ENCODE measurements at regions not wholly inside any gene's neighbourhood (a gene's known extent, or its start where the extent isn't known, plus 50 kb on each side); places are given as distances from the start of the nearest gene placed in this dataset.

DNA sequence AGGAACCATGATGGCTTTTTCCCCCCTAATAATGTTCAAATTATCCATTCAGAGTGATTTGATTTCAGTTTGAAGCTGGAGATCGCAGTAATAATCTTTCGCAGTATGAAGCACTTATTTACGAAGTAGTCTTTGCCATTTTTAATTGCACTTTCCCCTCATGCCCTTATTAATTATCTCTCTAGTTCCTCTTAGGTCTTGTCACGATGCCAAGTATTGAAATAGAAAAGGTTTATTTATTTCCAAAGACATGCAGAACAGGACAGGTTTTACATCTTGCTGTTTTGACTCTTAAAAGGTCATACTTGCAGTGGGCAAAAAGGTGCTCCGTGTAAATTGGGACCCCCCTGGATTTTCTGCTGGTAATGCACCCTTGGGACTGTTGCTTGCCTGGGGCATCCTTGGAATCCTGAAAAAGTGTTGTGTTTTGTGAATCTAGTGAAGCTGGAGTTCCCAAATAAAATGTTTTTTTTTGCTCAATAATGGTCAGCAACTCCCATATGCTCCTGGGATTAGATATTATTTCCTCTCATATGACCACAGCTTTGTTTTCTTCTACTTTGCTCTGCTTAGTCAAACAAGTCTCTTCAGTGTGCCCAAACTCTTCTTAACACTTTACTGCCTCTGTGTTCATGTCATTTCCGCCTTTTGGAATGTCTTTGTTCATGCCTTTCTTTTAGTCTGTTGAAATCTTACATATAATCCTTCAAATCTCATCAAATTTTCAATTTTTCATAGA lies 278.3 kb downstream of the TMEM38B start:
- no peaks in the 10 kb centered on the region for H3K9me3 ChIP-seq (ENCODE audit: low read length)
- no peaks in the 10 kb centered on the region for H3K9me2 ChIP-seq (ENCODE audit: insufficient read depth, low read length)
- H3K79me2 ChIP-seq (ENCODE audit: insufficient read depth, low read depth, low read length): no peaks in the 10 kb centered on the region
- H3K36me3 ChIP-seq (ENCODE audit: insufficient read depth, low read length): no peaks in the 10 kb centered on the region
- no TSS peak for BruUV-seq (replicated peaks)
- H3K4me2 ChIP-seq (ENCODE audit: low read length): no peak overlapping the region
- CTCF ChIA-PET (ENCODE audit: unreplicated experiment): no interaction called here
- peaks cover 4% of the 10 kb centered on the region for H3K4me1 ChIP-seq (ENCODE audit: insufficient read depth, low read length, poor library complexity, severe bottlenecking)
- H3K4me3 ChIP-seq (ENCODE audit: low read depth, low read length, poor library complexity, severe bottlenecking): no peak overlapping the region
- POLR2A ChIA-PET: interaction anchor here (0.7 kb wide), 1 partner anchor 11 kb away, joined by 3 read pairs; no protein-coding TSS in a partner anchor
- intact Hi-C loops (cut with micrococcal nuclease; ENCODE audit: unreplicated experiment): no loop called here
- no peak for TF ChIP-seq EZH2phosphoT487 (IDR thresholded peaks at IDR 0.05; ENCODE audit: borderline replicate concordance, low read depth, low read length)
- TF ChIP-seq, protein P1, sequence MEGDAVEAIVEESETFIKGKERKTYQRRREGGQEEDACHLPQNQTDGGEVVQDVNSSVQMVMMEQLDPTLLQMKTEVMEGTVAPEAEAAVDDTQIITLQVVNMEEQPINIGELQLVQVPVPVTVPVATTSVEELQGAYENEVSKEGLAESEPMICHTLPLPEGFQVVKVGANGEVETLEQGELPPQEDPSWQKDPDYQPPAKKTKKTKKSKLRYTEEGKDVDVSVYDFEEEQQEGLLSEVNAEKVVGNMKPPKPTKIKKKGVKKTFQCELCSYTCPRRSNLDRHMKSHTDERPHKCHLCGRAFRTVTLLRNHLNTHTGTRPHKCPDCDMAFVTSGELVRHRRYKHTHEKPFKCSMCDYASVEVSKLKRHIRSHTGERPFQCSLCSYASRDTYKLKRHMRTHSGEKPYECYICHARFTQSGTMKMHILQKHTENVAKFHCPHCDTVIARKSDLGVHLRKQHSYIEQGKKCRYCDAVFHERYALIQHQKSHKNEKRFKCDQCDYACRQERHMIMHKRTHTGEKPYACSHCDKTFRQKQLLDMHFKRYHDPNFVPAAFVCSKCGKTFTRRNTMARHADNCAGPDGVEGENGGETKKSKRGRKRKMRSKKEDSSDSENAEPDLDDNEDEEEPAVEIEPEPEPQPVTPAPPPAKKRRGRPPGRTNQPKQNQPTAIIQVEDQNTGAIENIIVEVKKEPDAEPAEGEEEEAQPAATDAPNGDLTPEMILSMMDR (conservative IDR thresholded peaks at IDR 0.05; ENCODE audit: low read length): no peak
- no peak for DNase-seq (ENCODE audit: low spot score)
- no peaks in the 10 kb centered on the region for H4K20me1 ChIP-seq (ENCODE audit: insufficient read depth, low read length)
- no peak overlapping the region for H2AFZ ChIP-seq (ENCODE audit: low read length)
- no peak overlapping the region for H3K27ac ChIP-seq (ENCODE audit: low read depth, low read length, poor library complexity, severe bottlenecking)

DNA sequence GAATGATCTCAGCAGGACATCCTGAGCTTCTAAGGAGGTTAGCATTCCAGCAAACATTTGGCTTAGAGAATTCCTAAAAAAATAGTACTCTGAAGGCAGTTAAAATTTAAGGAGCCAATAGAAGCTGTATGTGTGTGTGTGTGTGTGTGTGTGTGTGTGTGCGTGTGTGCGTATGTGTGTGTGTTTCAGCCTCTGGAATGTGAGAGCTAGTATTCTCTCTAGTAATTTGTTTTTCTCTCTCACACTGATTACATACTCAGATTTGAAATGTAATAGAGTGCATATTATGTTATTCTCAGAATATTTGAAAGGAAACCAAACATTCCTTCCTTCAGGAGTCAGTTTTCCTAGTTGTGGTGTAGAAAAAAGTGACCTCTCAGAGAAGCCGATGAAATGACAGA lies 279.6 kb downstream of the TMEM38B start:
- no peaks in the 10 kb centered on the region for H3K79me2 ChIP-seq (ENCODE audit: insufficient read depth, low read depth, low read length)
- no TSS peak for BruUV-seq (replicated peaks)
- H4K20me1 ChIP-seq (ENCODE audit: insufficient read depth, low read length): no peaks in the 10 kb centered on the region
- H3K4me1 ChIP-seq (ENCODE audit: insufficient read depth, low read length, poor library complexity, severe bottlenecking): no peaks in the 10 kb centered on the region
- TF ChIP-seq EZH2phosphoT487 (IDR thresholded peaks at IDR 0.05; ENCODE audit: borderline replicate concordance, low read depth, low read length): no peak
- TF ChIP-seq, protein P1 (conservative IDR thresholded peaks at IDR 0.05; ENCODE audit: low read length): no peak
- DNase-seq (ENCODE audit: low spot score): no peak
- H3K4me3 ChIP-seq (ENCODE audit: low read depth, low read length, poor library complexity, severe bottlenecking): no peak overlapping the region
- no peaks in the 10 kb centered on the region for H3K36me3 ChIP-seq (ENCODE audit: insufficient read depth, low read length)
- no peaks in the 10 kb centered on the region for H3K9me2 ChIP-seq (ENCODE audit: insufficient read depth, low read length)
- no peak overlapping the region for H2AFZ ChIP-seq (ENCODE audit: low read length)
- H3K9me3 ChIP-seq (ENCODE audit: low read length): no peaks in the 10 kb centered on the region
- POLR2A ChIA-PET: interaction anchor here (0.7 kb wide), 1 partner anchor 121 kb away, joined by 3 read pairs; no protein-coding TSS in a partner anchor
- no peak overlapping the region for H3K27ac ChIP-seq (ENCODE audit: low read depth, low read length, poor library complexity, severe bottlenecking)
- intact Hi-C loops (cut with micrococcal nuclease; ENCODE audit: unreplicated experiment): no loop called here
- H3K4me2 ChIP-seq (ENCODE audit: low read length): no peak overlapping the region
- CTCF ChIA-PET (ENCODE audit: unreplicated experiment): no interaction called here

DNA sequence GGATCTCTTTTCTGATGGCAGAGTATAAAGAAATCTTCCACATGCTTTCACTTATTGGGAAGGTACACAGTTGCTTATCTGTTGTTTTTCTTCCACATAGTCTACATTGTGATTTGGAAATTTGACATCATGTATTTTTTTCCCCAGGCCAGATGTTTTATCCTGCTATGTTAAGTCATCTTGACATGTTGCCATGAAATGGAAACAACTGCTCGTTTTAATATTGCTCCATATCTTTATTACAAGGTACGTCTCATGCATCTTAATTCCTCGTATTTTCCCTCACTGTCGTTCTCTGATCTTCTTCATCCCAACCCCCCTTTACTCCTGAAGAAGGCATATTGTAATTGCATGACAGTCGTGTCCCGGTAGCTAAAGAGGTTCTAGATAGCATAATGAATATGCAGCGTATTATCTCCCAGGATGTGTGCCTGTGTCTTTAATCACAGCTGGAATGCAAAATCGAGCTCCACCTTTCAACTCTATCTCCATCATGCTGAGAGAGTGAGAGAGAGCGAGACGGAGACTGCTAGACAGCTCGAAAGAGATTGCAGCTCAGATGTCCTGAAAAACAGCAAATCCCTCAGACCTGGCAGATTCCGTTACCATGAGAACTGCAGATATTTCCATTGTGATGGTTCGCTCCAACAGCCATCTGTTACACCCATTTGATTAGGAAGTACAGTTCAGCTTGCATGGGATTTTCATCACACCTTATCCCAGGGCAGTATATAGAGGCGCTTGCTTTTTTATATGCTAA lies 281.7 kb downstream of the TMEM38B start:
- no peaks in the 10 kb centered on the region for H4K20me1 ChIP-seq (ENCODE audit: insufficient read depth, low read length)
- ChIA-PET POLR2A (no interaction called here), CTCF (ENCODE audit: unreplicated experiment) (no interaction called here)
- no peaks in the 10 kb centered on the region for H3K4me1 ChIP-seq (ENCODE audit: insufficient read depth, low read length, poor library complexity, severe bottlenecking)
- no peaks in the 10 kb centered on the region for H3K9me3 ChIP-seq (ENCODE audit: low read length)
- no peak for DNase-seq (ENCODE audit: low spot score)
- no peak overlapping the region for H3K4me3 ChIP-seq (ENCODE audit: low read depth, low read length, poor library complexity, severe bottlenecking)
- H2AFZ ChIP-seq (ENCODE audit: low read length): no peak overlapping the region
- H3K9me2 ChIP-seq (ENCODE audit: insufficient read depth, low read length): no peaks in the 10 kb centered on the region
- H3K4me2 ChIP-seq (ENCODE audit: low read length): no peak overlapping the region
- intact Hi-C loops (cut with micrococcal nuclease; ENCODE audit: unreplicated experiment): no loop called here
- no peak overlapping the region for H3K27ac ChIP-seq (ENCODE audit: low read depth, low read length, poor library complexity, severe bottlenecking)
- no TSS peak for BruUV-seq (replicated peaks)
- no peak for TF ChIP-seq EZH2phosphoT487 (IDR thresholded peaks at IDR 0.05; ENCODE audit: borderline replicate concordance, low read depth, low read length)
- TF ChIP-seq, protein P1 (conservative IDR thresholded peaks at IDR 0.05; ENCODE audit: low read length): no peak
- no peaks in the 10 kb centered on the region for H3K36me3 ChIP-seq (ENCODE audit: insufficient read depth, low read length)
- no peaks in the 10 kb centered on the region for H3K79me2 ChIP-seq (ENCODE audit: insufficient read depth, low read depth, low read length)
